H54 (cell line): ENCODE measurements at regions not wholly inside any gene's neighbourhood (a gene's known extent, or its start where the extent isn't known, plus 50 kb on each side); places are given as distances from the start of the nearest gene placed in this dataset.

Source experiments
- DNase-seq: peaks from one replicate; pipeline ENCODE4 v3.0.0; 2011; ENCODE audit warnings: low spot score, mixed read lengths; ENCODE audit not compliant: insufficient read length
- FAIRE-seq: peaks from 3 replicates; lab custom pipeline; 2011; peaks lifted over from hg19 to GRCh38; lab: Jason Lieb, UNC
- POLR2A ChIP-seq: IDR thresholded peaks from 2 replicates; pipeline ENCODE4 v1.6.1; 2011; ENCODE audit warnings: low read depth, mild to moderate bottlenecking, low read length

- DNase-seq, result no peak
- FAIRE-seq, result no peak
These were observed 507.2 kb upstream of the SLC10A2 start for GRCh38 chr13:103573446-103573845.

GRCh38 chr13:103568314-103568713 is 502.1 kb upstream of the SLC10A2 start:
- FAIRE-seq, result no peak
- DNase-seq, result no peak
- no peak for TF ChIP-seq POLR2A

More at GRCh38 chr13:103573446-103573845, 507.2 kb upstream of the SLC10A2 start:
- no peak for TF ChIP-seq POLR2A

GRCh38 chr13:103557878-103558277 is 491.7 kb upstream of the SLC10A2 start:
- DNase-seq (no peak), FAIRE-seq (no peak)
- no peak for TF ChIP-seq POLR2A

- no peak for TF ChIP-seq POLR2A
- DNase-seq (no peak), FAIRE-seq (no peak)
These were observed 490.5 kb upstream of the SLC10A2 start for GRCh38 chr13:103556681-103557080.

- TF ChIP-seq POLR2A, result no peak
- DNase-seq (no peak), FAIRE-seq (no peak)
These were observed 481.7 kb upstream of the SLC10A2 start for GRCh38 chr13:103547914-103548313.

- DNase-seq (no peak), FAIRE-seq (no peak)
- no peak for TF ChIP-seq POLR2A
These were observed 480.1 kb upstream of the SLC10A2 start for GRCh38 chr13:103546271-103546670.

- no peak for TF ChIP-seq POLR2A
- DNase-seq (no peak), FAIRE-seq (no peak)
These were observed 476.4 kb upstream of the SLC10A2 start for GRCh38 chr13:103542648-103543047.

- FAIRE-seq, result no peak
- TF ChIP-seq POLR2A, result no peak
- no peak for DNase-seq
These were observed 474.2 kb upstream of the SLC10A2 start for GRCh38 chr13:103540382-103540765.

GRCh38 chr13:103539721-103540381 is 473.6 kb upstream of the SLC10A2 start:
- DNase-seq (no peak), FAIRE-seq (no peak)
- no peak for TF ChIP-seq POLR2A

GRCh38 chr13:103539265-103539664 is 473.0 kb upstream of the SLC10A2 start:
- FAIRE-seq (peak; percentile 33), DNase-seq (no peak)
- no peak for TF ChIP-seq POLR2A

GRCh38 chr13:103537616-103538015 is 471.4 kb upstream of the SLC10A2 start:
- DNase-seq (no peak), FAIRE-seq (no peak)
- TF ChIP-seq POLR2A, result no peak

- FAIRE-seq (no peak), DNase-seq (no peak)
- no peak for TF ChIP-seq POLR2A
These were observed 465.1 kb upstream of the SLC10A2 start for GRCh38 chr13:103531278-103531677.

GRCh38 chr13:103528437-103528836 is 462.2 kb upstream of the SLC10A2 start:
- no peak for DNase-seq
- FAIRE-seq, result no peak
- no peak for TF ChIP-seq POLR2A

- no peak for DNase-seq
- FAIRE-seq, result no peak
- TF ChIP-seq POLR2A, result no peak
These were observed 459.3 kb upstream of the SLC10A2 start for GRCh38 chr13:103525530-103525929.

GRCh38 chr13:103523858-103524257 is 457.6 kb upstream of the SLC10A2 start:
- no peak for TF ChIP-seq POLR2A
- DNase-seq (no peak), FAIRE-seq (no peak)
